ENCODE measurements at regions not wholly inside any gene's neighbourhood (a gene's known extent, or its start where the extent isn't known, plus 50 kb on each side); places are given as distances from the start of the nearest gene placed in this dataset.
"Not testable (repeated sequence)": the region's sequence is repeated elsewhere in the genome, so short reads cannot be mapped to it uniquely, and the experiment has no call there.

GRCh38 chr10:130689743-130690626 lies 553.8 kb downstream of the GLRX3 start:
- no peak for DNase-seq

DNA sequence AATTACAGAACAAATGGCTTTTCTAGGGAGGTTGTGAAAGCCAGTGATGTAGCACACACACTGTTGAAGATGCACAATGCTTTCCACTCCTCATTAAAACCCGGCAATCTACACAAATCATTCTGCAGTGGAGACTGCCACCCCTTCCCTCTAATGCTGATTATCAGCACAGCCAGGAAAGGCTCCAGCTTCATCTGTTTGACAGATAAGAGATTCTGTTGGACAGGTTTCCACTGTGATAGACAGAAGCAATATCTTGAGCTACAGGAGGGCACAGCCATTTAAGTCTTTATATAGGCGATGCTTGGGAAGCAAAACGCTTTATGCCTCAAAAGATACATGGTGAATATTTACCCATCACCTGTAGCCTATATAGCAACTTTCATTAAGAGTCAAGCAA lies 555.6 kb downstream of the GLRX3 start:
- no peak for DNase-seq

- no peak for DNase-seq
These were observed 560.7 kb downstream of the GLRX3 start for GRCh38 chr10:130696870-130697269.

DNA sequence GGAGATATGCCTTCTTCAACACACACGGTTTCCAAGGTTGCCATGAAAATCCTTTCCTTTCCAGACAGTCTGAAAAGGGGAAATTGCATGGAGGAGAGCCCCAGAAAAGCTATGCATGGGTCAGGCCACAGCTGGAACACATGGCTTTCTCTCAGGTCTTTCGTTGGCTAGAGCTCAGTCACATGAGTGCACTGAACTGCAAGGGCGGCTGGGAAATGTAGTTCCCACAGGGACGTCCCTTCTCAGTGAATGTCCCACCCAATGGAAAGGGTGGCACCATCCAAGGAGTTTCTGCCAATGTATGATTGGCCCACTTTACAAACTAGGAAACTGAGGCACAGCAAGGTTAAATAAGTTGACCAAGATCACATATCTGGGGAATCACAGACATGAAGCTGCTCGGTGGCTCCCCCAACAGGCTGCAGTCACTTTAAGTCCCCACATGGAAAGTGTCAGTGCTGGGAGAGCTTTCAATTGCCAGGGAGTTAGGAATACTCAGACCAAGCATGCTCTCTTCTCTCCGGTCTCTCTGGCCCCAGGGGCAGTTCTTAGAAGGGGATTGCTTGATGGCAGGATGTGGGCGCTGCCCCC lies 571.3 kb downstream of the GLRX3 start:
- DNase-seq = no peak

GRCh38 chr10:130708465-130709070 lies 572.4 kb downstream of the GLRX3 start:
- DNase-seq = no peak

DNA sequence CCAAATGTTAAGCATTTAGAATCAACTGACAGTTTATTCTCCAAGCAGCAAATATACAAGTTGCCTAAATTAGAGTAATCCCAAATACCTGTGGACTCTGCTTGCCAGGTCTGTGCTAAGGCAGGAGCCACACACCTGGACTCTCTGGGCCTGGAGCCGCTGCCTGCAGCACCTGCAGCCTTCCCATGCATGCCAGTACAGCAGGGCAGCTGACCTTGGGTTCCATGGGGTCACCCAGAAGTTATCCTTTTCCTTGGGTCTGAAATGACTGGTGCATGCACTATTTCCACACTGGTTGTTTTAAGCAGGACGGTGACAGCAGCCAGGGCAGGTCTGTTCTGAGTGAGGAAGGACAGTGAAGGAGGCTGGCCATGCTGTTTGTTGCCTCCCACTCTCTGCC lies 573.2 kb downstream of the GLRX3 start:
- DNase-seq = no peak

GRCh38 chr10:130711072-130711471 lies 574.9 kb downstream of the GLRX3 start:
- DNase-seq = no peak

GRCh38 chr10:130713135-130713534 lies 576.9 kb downstream of the GLRX3 start:
- DNase-seq = no peak

DNA sequence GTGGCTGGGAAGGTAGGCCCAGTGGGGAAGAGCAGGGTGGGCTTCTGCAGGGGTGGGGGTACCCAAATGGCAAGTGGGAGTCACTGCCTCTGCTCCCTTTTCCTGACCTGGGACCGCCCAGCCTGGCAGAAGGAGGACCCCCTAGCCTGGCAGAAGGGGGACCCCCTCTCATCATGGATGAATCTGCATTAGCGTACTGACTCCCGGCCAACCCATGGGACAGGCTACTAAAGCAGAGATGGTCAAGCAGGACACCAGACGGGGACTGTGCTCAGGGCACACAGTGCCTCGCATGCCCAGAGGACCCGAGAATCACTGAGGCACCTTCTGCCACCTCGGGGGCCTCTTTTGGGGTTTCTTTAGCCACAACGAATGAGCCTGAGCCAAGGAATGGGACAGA lies 577.5 kb downstream of the GLRX3 start:
- DNase-seq = no peak

DNA sequence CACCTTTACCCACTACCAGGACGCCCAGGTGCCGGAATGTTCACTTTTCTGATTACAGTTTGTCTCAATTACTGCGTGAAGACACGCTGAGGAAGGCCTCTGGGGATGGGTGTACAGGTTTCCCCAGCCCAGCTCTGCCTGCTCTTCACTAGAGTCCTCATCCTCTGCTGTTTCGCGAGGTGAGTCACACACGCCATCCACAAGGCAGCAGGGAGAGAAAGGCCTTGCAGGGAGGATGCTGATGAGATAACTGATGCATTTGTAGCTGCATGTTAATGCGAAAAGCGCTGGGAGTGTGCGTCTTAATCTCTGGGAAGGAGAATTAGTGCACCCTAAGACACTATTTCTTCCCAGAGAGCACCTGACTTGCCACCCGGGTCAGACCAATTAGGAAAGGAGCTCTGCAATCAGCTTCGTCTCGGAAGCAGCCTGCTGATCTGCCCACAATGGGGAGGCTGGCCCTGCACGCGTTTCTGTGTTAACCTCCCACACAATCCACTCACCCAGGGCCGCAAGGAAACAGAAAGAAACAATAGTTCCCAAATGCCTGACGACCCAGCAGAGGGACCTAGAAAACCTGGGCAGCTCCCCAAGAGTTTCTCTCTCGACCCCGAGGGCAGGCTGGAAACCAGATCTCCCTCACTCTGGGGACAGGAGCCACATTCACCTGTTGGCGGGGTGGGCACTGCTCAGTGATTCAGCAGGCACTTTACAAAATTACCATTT lies 578.7 kb downstream of the GLRX3 start:
- no peak for DNase-seq

DNA sequence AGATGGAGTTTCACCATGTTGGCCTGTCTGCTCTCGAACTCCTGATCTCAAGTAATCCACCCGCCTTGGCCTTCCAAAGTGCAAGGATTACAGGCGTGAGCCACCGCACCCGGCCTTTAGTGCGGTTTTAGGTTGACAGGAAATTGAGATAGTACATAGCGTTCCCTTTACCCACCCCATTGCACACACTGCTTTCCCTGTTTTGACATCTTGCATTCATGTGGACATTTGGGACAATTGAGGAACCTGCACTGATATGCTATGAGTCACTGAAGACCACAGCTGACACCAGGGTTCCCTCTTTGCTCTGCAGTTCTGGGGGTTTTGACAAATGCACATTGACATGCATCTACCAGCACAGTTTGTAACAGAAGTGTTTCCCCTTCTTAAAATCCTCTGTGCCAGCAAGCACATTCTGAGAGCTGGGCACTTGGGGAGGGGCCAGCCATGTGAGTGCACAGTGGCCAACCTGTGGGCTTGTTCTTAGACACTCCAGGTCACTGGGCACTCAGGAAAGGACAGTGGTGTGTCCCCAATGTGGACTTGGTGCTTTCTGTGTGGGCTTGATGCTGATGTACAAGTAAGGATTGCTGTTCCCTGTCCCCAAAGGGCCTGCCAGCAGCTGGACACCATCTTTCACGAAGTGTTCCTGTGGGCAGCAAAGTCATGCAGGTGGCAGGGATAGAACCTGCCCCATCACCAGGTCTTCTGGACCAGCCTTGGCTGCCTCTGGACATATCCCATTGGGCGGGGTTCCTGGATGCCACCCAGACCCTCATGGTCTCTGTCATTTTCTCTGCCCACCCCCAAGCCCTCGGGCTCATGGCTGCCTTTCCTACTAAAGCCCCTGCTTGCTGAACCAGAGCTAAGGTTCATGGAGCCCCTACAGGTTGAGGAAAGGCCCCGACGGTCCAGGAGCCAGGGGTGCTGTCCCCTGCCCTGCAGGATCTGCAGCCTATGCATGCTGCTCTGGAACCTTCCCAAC lies 579.8 kb downstream of the GLRX3 start:
- DNase-seq = no peak

GRCh38 chr10:130717083-130717482 lies 580.9 kb downstream of the GLRX3 start:
- no peak for DNase-seq

DNA sequence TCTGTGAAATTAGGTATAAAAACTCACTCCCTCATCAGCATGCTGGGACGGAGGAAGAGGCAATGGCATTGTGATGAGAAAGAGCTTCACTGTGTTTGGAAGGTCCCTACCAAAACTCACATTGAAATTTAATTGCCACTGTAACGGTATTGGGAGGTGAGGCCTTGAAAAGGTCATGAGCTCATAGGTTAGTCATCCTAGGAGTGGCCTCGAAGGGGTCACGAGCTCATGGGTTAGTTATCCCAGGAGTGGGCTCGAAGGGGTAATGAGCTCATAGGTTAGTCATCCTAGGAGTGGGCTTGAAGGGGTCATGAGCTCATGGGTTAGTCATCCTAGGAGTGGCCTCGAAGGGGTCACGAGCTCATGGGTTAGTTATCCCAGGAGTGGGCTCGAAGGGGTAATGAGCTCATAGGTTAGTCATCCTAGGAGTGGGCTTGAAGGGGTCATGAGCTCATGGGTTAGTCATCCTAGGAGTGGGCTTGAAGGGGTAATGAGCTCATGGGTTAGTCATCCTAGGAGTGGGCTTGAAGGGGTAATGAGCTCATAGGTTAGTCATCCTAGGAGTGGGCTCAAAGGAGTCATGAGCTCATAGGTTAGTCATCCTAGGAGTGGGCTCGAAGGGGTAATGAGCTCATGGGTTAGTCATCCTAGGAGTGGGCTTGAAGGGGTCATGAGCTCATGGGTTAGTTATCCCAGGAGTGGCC lies 582.7 kb downstream of the GLRX3 start:
- DNase-seq = not testable (repeated sequence)

DNA sequence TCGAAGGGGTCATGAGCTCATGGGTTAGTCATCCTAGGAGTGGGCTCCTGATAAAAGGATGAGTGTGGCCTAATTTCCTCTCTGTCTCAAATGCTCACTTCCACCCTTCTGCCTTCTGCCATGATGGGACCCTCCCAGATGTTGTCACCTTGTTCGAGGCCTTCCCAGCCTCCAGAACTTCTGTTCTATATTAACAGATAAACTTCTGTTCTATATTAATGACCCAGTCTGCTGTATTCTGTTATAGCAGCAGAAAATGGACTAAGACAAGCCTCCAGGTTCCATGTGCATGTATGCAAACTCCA lies 583.2 kb downstream of the GLRX3 start:
- DNase-seq = no peak

DNA sequence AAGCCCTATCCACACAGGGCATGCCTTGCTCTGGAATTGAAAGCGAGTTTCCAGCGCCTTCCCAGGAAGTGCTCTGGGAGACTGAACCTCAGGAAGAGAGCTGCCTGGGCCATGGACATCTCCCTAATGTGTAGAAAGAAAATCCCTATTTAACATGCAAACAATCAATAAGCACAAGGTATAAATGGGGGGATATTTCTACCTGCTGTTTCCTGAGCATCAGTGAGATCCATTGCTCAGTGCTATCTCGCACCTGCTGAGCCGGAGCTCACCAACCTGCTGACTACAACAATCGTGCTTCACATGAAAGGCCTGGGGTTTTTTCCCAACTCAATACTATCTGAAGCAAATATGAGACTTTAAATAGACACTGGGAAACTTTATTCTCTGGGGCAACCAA lies 584.0 kb downstream of the GLRX3 start:
- no peak for DNase-seq

DNA sequence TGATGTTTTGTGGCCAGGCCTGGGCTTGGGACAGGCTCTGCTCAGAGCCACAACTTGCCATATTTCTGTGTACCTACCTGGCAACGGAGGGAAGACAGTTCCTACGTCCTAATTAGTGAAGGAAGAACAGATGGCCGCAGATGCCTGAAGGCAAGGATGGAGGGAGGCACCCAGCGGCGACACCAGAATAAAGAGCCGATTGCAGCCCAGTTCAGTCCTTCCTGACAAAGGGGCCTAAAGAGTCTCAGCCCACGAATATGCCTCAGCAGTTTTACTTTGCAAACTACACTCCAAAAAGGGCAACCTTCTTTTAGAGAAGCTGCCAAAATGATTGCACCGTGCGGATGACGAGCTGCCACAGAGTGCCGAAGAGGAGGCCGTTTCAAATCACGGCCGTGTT lies 585.8 kb downstream of the GLRX3 start:
- DNase-seq = no peak

DNA sequence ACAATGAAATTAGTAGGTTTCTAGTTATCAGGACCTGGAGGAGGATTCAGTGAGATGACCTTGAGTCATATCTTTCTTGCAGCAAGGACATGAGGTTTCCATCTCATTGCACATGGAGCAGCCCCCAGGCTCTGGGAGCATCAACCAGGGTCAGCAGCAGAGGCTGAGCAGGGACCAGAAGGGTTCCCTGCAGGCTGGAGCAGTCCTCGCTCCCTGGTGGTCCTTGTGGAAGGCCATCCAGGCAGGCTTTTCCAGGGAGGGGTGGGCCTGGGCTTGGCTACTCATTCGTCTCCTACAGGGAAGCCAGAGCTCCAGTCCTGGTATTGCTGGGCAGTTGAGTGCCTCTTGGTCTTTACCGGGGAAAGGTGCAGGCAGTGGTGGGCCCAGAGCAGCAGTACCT lies 587.5 kb downstream of the GLRX3 start:
- DNase-seq = no peak

DNA sequence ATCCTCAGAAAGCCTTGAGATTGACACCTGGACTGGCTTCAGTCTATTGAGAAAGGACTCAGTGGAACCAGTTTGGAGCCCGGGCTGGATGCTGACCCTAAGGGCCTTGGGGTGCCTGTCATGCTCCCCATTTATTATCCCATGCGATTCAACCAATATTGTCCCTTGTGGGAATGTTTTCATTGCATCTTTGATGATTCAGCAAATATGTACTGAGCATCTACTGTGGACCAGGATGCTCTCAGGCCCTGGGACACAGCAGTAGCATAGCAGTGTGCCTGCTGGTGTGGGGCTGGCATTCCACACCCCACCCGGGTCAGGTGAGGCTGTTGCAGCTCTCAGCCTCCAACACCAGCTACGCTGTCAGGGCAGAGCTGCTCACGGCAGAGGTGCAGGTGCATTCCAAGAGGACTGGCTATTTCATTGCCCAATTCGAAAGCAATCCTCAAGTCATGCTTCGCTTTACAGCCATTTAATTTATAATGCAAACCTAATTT lies 586.0 kb downstream of the TCERG1L start:
- no peak for DNase-seq

DNA sequence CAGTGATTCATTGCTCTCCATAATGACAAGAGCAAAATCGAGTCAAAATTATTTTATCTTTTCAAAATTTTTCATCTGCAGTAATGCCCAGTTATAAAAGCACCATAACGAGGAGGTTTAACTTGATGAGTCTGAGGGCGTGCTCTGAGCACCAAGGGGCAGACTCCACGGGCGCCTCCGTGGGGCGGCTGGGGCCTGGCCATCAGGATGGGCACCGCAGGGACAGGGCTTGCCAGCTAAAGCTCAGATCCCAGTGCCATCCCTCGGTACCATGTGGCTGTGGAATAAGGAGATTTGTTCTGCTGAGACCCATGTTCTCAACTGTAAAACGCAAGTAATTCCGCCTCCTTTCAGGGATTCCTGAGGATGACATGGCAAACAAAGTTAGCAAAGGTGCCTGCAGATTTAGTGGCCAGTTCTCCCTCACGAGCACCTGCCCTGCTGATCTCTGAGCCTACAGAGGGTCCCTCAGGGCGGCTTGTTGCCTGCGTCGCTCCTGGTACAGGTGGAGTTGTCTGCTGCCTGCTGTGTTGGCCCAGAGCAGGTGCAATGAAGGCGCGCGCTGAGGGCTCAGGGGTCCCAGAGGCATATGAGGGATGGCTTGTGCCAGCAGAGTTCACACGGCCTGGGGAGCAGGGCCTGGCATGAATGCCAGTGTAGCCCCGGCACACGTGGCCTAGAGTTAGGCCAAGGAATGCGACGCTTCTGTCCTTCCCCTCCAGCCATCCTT lies 584.4 kb downstream of the TCERG1L start:
- no peak for DNase-seq

GRCh38 chr10:130727766-130728490 lies 583.6 kb downstream of the TCERG1L start:
- no peak for DNase-seq

Data from effector CD8-positive, alpha-beta T cell (primary cell).